HG03354 (cell line): ENCODE measurements at regions not wholly inside any gene's neighbourhood (a gene's known extent, or its start where the extent isn't known, plus 50 kb on each side); places are given as distances from the start of the nearest gene placed in this dataset.

Experiments used
- ATAC-seq: cut with Tn5 transposase; IDR thresholded peaks from one replicate; pipeline ENCODE4 v1.9.1; 2021; ENCODE audit warnings: mild to moderate bottlenecking; ENCODE audit not compliant: unreplicated experiment, poor library complexity, severe bottlenecking

DNA sequence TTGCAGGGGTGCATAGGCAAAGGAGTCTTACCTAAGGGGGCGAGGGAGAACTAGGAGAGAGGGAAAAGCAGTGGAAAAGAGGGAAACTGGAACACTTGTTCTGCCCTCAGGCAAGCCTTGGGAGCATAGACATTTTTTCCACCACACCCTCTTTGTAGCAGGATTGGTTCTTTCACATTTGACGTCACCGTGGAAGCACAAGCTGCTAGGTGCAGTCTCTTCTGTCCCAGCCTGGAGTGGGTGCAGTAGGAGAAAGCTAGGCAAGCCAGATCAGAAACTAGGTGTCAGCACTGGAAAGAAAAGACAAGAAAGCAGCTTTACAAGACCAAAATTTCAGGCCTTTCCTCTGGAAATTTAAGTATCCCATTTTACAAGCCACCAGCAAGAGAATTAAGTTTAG is 440.4 kb downstream of the EFNA5 start:
- no peak for ATAC-seq

DNA sequence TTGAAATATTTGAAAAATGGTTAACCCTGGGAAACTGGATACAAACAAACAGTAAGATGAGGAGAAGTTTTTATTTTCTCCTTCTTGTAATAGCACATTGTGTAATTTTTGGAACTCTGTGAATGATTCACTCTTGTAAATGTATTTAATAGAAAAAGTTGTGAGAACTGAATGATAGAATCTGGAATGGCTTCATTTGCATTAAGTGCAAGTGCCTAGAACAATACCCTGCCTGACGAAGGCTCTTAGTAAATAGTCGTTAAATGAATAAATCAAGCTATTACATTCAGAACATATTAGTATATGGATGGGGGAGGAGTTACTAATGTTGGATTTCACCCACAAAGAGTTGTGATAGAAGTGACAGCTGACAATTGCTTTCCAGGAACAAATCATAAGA is 442.5 kb downstream of the EFNA5 start:
- ATAC-seq = no peak

DNA sequence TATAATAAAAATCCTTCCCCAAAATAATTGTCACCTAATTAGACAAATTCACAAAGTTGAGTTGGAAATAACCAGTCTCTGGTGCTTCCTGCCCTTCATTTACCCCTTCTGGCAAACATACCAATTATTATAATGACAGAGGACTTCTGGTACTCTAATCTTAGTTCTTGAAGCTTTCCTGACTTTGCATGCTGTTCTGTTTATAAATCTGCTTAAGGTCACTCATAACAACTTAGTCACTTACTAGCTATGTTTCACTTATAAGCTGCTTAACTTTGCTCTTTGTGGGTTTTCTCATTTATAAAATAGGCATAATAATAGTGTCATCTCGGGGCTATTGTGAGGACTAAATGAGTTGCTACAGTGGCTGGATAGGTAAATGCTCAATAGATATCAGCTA is 446.5 kb downstream of the EFNA5 start:
- no peak for ATAC-seq

DNA sequence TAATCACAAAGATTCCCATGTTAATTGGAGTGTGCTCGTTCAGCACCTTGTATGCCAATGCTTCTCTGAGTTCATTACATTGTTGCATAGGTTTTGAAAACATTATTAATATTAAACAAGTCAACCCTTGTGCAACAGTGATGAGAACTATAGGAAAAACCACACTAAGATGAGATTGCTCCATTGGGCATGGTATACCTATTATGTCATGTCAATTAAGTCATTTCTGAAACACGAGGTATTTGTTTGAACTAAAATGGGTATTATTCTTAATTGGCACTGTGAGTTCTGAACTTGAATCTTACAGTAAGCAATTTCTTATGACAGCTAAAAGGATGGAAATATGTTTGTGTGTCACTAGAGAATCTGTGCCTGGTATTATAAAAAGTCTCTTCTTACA is 447.7 kb downstream of the EFNA5 start:
- no peak for ATAC-seq

DNA sequence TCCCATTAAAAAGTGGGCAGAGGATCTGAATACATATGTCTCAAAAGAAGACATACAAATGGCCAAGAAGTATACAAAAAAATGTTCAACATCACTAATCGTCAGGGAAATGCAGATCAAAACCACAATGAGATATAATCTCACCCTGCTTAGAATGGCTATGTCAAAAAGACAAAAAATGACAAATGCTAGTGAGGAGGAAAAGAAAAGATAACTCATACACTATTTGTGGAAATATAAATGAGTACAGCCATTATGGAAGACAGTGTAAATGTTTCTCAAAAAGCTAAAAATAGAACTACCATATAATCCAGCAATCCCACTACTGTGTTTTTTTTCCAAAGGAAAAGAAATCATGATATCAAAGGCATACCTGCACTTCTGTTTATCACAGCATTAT is 450.7 kb downstream of the EFNA5 start:
- ATAC-seq = no peak

DNA sequence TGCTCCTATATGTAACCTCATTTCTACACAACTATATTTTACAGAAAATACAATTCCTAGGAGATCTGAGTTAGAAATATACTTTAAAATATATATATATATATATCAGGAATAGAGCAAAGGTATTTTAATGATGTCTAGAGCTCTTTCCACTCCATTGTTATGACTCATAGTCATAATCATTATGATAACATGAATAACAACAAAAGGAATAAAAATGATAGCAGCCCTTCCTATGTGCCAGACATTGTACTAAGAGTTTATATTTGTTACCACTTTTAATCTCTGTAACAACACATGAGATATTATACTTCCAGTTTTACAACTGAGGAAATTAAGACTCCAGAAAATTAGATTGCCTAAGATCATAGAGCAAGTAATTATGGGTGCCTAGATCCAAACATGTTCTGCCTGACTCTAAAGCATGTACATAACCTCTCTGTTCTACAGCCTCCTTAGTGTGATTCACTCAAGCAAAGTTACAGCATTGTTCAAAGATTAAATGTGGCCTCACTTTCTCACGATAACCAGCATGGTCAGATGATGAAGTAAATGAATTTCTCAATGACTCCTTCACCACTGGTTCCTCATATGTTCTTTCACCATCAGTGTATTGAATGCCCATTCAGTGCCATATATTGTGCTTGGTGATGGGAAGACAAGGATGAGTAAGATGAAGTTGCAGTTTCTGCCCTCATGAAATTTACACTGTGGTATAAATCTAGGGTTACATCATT is 452.1 kb downstream of the EFNA5 start:
- ATAC-seq = no peak

DNA sequence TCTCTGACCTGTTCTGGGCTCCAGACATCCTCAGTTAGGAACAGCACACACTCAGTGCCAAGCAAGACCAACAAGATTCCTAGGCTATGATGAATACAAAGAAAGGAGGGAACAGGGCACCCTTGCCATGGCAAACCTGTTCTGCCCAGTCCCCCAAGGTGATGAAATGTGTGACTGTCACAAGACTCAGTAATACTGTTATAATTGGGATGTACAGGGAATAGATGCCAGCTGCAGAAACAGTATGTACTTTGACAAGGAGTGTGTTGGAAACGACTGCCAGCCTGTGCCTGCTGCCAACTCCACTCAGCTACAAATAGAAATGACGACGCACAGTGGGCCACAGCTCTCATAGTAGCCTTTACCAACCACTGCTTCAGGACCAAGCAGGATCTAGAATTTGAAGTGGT is 453.0 kb downstream of the EFNA5 start:
- no peak for ATAC-seq

DNA sequence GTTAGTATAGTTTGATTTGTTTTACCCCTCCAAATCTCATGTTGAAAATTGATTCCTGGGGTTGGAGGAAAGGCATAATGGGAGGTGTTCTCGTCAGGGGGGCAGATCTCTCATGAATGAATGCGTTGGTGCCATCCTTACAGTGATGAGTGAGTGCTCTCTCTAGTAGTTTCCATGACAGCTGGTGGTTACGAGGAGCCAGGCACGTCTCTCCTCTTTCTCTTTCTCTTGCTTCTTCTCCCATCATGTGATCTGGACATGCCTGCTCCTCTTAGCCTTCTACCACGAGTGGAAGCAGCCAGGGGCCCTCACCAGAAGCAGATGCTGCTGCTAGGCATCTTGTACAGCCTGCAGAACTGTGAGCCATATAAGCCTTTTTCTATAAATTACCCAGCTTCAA is 454.1 kb downstream of the EFNA5 start:
- ATAC-seq = no peak

DNA sequence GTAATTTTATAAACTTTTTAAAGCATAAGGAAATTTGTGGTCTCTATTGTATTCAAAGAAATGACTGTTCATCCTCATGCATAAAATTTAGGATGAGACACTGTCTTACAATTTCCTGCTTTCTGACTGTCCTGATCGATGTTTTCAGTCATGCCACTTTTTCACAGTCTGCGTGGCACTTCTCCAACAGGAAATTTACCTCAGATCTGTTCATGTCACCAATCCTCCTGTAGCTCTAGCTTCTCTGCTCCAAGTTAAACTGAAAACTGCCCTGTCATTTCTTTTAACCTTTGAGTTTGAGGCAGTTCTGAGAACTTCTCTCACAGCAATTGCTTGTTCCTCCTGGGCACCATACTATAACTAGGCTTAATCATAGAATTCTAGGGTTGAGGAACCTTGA is 455.1 kb downstream of the EFNA5 start:
- no peak for ATAC-seq

DNA sequence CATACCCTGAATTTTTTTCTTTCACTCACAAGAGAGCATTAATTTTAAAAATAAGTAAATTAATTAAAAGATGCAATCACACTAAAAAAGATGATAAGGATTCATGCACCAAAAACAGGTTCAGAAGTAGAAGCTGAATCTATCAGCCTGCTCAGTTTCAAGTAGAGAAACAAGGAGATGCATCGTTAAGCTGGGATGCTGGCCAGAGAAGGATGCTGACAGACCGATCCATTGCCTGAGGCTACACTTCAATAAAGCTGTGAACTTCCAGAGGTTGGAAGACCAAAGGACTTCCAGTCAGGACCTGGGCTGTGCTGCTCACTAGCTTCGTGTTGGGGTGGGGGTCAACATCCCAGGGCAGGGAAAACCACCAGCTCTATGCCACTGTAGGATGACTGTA is 457.7 kb downstream of the EFNA5 start:
- no peak for ATAC-seq

DNA sequence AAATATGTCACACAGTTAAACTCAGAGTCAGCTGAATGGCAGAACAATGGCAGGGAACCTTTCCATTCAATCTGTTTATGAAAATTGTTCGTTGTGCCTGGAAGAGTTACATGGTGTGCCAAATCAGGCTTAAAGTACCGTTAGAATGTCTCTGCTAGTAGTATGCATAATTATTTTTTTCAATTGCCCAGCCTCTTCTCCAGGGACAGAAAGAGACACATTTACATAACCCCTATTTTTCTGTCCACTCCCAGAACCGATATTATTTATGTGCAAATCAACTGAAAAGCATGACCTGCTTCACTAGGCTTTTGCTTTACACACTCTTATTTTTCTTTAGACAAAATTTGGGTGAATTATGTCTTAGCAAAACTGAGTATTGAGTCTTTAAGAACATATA is 459.1 kb downstream of the EFNA5 start:
- ATAC-seq = no peak

DNA sequence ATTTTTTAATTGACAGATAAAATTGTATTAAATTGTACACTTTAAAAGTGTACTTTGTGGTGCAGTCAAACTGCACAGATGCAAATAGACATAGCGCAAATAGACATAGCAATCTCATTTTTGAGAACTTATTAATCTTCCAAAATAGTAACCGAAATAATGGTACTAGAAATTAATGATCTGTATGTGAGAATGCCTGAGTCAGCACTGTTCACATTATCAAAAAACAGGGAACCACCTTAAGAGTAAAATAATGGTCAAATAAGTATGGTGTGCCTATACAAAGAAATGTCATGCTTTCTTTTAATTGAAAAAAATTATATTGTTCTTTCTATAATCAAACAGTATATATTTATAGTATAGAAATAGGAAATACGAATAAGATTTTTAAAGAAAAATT is 461.9 kb downstream of the EFNA5 start:
- no peak for ATAC-seq

DNA sequence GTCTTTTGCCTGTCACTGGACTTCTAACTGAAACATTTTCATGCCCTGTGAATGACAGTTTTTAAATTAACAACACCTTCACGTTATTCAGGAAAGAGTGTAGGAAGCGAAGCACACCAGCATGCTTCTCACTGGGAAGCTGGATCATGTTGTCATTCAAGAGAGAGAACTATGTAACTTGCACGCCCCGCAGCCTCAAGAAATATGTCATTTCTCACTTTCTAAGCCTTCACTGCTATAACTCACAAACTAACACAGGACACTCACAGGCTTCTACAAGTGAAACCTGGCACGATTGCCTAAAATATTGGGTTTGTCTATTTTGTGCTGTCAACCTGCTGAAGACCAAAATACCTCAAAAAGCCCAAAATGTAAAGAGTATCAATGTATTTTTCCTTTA is 466.3 kb downstream of the EFNA5 start:
- no peak for ATAC-seq

DNA sequence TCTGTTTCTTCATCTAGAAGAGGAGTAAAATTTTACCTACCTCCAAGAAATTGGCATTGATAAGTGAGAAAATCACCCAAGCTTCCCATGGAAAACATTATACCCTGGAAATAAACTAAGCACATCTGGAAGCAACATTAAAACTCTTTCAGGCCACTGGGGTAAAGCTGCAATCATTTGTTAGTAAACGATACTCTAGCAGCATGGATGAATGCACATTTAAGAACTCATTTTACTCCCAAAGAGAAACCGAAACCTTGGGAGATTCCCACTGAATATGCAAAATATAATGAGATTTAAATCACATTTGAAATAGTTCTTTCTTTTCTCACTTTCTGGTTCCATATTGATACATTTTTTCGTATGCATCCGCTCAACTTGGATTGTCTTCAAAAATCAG is 467.5 kb downstream of the EFNA5 start:
- no peak for ATAC-seq

DNA sequence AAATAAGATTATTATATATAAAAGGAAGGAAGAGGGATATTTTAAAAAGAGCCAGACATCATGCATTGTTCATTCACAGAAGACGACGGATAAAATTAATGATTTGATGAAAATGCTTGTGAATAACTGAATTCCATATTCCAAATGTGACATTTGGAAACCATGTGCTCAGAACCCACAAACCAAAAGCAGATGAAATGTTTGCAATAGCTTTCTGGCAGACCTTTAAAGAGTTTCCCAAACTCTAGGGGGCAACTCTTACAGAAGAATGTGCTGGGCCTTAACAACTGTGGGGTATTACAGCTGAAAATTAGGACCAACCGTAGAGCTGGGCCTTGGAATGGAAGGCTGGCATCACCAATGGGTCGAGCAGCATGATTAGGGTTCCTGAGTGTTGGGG is 471.0 kb downstream of the EFNA5 start:
- ATAC-seq = no peak

DNA sequence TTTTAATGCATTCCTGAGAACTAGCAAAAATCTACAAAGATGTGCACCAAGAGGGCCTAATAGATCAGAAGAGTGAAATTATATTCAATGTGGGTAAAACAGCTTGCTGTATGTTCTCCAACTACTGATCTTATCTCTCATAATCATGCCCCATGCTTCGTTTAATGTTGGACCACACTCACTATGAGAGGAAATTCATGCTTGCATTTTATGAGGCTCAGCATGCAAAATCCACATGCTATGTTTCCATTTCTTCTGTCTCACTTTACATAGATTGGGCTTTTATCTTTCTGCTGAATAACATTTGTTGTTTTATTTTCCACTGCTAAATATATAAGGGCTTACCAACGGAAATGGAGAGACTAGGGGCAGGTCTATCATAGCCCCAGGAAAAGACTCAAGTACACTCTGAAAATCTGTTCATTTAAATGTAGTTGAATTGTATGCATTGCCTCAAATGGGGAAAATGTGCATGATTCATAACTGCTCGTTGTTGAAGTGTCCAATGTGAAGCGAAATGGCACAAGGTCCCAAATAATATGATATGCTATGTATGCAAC is 474.2 kb downstream of the EFNA5 start:
- no peak for ATAC-seq

DNA sequence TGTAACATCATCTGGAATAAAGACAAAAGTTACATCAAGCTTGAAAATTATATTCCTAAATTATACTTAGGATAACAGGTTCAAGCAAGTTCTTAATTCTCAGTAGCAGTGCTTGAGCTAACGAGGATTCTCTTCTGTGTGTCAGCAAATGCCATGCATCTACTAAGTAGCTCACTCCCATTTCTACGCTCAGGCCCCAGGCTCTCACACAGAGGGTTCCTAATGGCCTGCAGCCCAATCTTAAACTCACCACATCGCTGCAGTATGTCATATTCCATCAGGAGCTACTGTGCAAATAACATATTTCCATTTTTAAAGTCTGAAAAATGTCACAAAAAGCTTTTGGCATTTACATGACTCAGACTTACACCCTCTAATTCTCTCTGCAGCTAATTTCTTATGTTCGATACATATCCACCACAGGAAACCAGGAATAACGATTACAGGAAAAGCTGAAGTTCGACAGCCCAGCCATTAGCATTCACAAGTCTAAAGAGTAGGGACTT is 474.8 kb downstream of the EFNA5 start:
- ATAC-seq = no peak

DNA sequence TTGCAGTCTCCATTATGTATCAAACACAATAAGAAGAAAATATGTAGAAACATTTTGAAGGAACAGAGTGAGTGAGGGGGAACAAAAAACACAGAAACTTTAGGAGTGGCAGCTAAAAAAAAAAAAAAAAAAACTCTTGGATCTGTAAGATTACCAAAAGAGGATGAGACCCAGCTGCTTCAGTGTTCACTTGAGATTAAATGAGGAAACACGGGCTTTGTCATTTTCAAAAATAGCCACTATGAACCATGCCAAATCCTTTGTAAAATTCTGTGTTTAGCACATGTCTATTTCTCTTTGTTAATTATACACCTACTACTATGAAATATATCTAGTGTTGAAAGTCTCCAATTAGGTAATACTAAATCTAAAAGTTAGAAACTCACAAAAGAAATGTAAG is 485.9 kb downstream of the EFNA5 start:
- no peak for ATAC-seq

DNA sequence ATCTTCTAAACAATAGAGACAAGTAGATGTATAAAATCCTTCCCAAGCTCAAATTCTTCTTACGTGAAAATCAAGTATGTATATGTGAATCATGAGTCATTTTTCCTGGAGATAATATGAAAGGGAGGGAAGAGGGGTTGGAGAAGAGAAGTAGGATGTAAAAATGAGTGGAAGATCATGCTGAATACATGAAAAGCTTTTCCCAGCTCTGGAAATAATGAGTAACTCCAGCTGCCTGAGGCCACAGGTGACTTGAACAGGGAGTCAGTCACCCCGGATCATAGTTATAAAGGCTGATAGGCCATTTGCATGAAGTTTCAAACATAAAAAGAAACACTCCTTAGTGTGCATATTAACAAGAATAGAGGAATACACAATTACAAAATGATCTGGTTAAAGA is 486.7 kb downstream of the EFNA5 start:
- ATAC-seq = no peak

DNA sequence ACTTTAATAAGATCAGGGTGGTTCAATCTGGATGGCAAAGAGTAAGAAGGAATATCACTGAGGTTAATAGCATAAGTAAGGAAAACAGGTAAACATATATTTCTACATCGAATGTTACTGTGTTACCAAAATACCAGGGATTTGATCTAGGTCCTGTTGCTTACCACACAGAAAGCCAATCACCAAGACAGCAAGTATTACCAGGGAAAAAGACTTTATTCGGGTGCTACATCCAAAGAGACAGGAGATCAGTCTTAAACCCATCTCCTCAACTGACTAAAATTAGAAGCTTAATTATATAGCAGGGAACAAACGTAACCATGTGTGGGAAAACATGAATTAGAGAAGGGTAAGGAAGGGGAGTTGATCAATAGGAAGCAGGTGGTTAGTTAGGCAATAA is 500.1 kb downstream of the EFNA5 start:
- no peak for ATAC-seq

DNA sequence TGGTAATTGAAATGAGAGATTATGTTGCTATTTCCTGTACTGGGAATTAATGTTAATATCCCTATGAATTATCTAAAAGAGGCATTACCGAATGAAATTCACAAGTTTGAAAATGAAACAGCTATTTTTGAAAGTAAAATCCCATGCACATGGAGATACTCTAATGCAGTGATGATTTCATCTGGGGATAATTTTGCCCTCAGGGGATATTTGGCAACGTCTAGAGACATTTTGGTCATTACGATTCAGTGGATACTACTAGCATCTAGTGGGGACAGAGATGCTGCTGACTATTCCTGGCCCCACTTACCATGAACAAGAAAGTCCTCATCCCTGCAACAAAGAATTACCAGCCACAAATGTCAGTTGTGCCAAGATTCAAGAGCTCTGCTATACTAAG is 500.9 kb downstream of the EFNA5 start:
- no peak for ATAC-seq
